GM18909 (cell line): ENCODE measurements at regions not wholly inside any gene's neighbourhood (a gene's known extent, or its start where the extent isn't known, plus 50 kb on each side); places are given as distances from the start of the nearest gene placed in this dataset.
A peak's percentile ranks its signal among the peaks of the same experiment; 100 is the strongest.
"Not testable (repeated sequence)": the region's sequence is repeated elsewhere in the genome, so short reads cannot be mapped to it uniquely, and the experiment has no call there.

Experiments used
- ATAC-seq: cut with Tn5 transposase; IDR thresholded peaks from one replicate; pipeline ENCODE4 v1.9.1; 2021; ENCODE audit warnings: mild to moderate bottlenecking; ENCODE audit not compliant: unreplicated experiment, poor library complexity

DNA sequence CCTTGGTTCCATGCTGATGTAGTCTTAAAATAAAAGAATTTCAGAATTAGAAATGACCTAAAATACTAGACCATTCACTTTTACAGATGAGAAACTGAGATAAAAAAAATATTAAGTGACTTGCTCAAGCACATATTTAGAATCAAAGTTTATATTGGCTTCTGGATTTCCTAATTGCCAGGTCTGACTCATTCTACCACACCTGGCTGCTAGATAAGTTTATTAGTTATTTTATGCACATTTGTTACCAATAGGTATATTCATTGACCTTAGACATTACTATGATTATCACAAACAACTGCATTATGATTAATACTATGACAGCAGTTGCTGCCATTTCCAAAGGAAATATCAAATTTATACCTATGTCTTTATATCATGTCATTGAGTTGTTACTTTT lies 497.5 kb downstream of the RWDD3 start:
- no peak for ATAC-seq

DNA sequence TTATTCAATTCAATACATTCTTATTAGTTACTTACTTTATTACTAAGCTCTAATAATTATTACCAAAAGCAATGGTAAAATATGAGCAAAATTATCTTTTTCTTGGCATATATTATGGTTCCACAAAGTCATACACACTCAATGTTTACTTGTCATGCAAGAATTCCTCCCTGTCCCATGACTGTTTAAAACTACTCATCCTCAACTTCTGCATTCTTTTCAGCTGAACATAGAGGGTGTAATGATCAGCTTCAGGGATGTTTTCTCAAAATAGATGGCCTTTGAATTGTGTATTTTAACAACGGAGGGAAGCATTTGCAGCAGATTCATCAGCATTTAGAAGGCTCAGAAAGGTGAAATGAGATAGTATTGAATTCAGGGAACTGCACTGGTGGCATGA lies 499.0 kb downstream of the RWDD3 start:
- no peak for ATAC-seq

- no peak for ATAC-seq
These were observed 499.7 kb downstream of the RWDD3 start for GRCh38 chr1:95733671-95734070.

DNA sequence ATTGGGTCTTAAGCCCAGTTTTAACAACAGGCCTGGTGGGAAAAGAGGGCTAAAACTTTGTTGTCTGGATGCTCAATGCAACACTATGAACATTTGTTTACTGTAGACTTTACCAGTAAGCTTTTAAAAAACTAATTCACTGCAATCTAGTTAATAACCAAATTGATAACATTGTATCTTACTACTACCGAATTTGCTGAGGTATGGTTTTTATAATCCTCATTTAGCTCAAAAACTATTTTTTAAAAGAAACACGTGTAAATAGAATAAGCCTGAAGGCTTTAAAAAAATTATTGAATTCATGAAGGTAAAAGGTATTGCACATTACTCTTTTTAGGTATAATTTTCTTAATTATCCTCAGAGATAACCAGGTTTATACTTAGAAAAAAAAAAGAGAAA lies 500.6 kb downstream of the RWDD3 start:
- ATAC-seq = no peak

DNA sequence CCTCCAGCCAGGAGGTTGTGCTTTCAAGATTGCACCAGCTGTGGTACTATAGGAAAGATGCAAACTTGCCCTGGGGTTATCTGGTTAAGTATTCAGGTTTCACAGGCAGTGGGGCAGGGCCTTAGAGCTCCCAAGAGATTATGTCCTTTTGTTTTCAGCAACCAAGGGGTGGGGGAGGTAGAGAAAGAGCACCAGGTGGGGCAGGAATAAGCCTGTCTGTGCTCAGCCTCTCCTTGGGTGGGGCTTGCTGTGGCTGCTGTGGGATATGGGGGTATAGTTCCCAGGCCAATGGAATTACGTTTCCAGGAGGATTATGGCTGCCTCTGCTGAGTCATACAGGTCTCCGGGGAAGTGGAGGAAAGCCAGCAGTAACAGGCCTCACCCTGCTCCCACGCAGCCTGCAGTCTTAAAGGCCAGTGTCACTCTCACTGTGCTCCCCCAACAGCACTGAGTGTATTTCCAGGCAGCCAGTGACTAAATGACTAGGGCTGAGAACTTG lies 508.6 kb downstream of the RWDD3 start:
- peak; percentile 51 for ATAC-seq

GRCh38 chr1:95744731-95745130 lies 510.7 kb downstream of the RWDD3 start:
- no peak for ATAC-seq

- no peak for ATAC-seq
These were observed 518.7 kb downstream of the RWDD3 start for GRCh38 chr1:95752515-95753381.

- ATAC-seq = no peak
These were observed 519.5 kb downstream of the RWDD3 start for GRCh38 chr1:95753382-95754016.

DNA sequence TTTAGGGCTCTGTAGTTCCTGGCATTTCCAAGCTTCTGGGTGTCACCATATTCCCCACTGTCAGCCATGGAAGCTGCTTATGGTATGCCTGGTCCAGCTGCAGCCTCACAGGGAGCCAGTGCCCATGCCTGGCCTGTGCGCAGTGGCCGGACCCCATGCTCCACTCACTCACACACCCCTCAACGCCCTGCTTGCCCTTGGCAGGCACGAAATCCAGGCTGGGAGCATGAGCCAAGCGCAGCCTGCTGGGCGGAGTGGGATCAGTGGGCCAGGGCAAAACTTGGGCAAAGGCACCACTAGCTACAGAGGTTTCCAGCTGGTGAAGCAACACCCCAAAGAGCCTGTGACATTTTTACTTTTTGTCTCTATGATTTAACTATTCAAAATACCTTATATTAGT lies 520.4 kb downstream of the RWDD3 start:
- no peak for ATAC-seq

DNA sequence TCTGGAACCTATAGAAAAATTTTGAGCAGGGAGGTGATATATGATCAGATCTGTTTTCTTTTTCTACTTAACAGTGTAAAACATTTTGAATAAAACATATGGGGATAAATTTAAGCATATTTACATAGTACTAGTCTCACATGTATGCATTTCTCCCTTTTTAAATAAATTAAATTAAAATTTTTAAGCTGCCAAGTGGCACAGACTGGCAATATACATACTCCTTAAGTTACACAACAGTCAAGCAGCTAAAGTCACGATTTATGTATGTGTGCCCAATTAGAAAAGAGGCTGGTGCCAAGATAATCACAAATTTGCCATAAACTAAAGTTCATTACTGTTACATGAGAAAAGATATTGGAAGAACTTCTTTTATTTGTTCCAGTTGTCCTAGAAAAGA lies 532.0 kb downstream of the RWDD3 start:
- no peak for ATAC-seq

- no peak for ATAC-seq
These were observed 536.6 kb downstream of the RWDD3 start for GRCh38 chr1:95770581-95770980.

DNA sequence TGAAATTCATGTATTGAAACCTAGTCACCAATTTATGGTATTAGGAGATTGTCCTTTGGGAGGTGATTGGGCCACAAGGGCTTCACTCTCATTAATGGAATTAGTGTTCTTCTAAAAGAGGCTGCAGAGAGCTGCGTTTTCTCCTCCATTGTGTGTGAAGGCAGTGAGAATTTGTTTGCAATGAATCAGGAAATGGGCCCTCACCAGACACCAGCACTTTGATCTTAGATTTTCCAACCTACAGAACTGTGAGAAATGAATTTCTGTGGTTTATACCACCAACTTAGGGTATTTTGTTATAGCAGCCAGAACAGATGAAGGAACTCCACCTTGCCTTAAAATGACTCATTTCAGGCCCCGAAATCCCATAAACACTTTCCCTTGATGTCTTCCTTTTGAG lies 544.2 kb downstream of the RWDD3 start:
- ATAC-seq = no peak

DNA sequence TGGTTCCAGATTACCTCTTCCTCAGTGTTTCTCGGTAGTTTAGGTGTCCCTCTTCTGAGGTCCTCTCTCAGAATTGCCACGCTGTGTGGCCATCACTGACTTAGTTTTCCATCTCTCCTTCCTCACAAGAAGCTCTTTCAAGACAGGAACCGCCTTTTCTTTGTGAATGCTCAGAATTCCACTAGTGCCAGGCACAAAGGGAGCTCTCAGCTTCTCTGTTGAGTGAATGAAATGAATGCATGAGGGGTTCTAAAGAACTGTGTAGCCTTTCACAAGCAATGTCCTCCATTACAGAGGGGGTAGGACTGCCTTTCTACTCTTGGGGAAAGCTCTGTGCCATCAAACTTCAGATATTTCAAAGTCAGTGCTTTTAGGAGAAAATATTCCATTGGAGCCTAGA lies 546.8 kb downstream of the RWDD3 start:
- ATAC-seq = no peak

GRCh38 chr1:95790136-95790535 lies 556.1 kb downstream of the RWDD3 start:
- no peak for ATAC-seq

GRCh38 chr1:95793893-95794292 lies 559.9 kb downstream of the RWDD3 start:
- no peak for ATAC-seq

DNA sequence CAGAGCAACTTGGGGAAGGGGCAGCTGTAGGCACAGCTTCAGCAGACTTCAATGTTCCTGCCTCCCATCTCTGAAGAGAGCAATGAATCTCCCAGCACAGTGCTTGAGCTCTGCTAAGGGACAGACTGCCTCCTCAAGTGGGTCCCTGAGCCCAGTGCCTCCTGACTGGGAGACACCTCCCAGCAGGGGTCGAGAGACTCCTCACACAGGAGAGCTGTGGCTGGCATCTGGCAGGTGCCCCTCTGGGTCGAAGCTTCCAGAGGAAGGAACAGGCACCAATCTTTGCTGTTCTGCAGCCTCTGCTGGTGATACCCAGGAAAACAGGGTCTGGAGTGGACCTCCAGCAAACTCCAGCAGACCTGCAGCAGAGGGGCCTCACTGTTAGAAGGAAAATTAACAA lies 563.8 kb downstream of the RWDD3 start:
- ATAC-seq = not testable (repeated sequence)

GRCh38 chr1:95806171-95806570 lies 572.2 kb downstream of the RWDD3 start:
- ATAC-seq = no peak

DNA sequence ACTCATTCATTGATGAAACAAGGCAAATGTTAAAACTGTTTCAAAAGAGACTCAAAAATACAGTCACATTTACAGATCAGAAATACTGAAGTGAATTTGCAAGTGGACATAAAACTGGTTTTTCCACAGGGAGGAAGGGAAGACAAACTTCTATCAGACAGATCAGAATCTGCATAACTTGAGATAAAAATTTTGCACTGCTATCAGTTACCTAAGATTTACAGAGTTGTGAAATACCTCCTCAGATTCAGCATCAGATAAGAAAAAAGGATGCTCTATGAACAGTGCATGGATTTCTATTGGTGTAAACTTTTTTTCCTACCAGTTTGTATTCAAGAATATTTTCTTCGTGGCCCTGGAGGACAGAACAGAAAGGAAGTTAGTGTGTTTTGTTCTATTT lies 575.4 kb downstream of the RWDD3 start:
- no peak for ATAC-seq

GRCh38 chr1:95815511-95815910 lies 581.5 kb downstream of the RWDD3 start:
- no peak for ATAC-seq

GRCh38 chr1:95829556-95829955 lies 595.5 kb downstream of the RWDD3 start:
- ATAC-seq = no peak

- ATAC-seq = no peak
These were observed 598.4 kb downstream of the RWDD3 start for GRCh38 chr1:95832370-95832769.

DNA sequence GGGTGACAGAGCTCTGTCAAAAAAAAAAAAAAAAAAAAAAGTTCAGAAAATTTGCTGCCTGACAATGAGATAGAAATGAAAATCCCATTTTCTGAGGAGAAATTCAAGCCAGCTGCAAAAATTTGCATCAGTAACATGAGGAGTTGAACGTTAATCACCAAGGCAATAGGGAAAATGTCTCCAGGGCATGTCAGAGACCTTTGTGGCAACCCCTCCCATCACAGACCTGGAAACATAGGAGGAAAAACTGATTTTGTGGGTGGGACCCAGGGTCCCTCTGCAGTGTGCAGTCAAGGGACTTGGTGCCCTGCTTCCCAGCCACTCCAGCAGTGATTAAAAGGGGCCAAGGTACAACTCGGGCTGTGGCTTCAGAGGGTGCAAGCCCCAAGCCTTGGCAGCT lies 615.4 kb downstream of the RWDD3 start:
- no peak for ATAC-seq
